ENCODE measurements at regions not wholly inside any gene's neighbourhood (a gene's known extent, or its start where the extent isn't known, plus 50 kb on each side); places are given as distances from the start of the nearest gene placed in this dataset.

- TF ChIP-seq ZNF331 (CRISPR knock-in tag; IDR thresholded peaks at IDR 0.05): no peak
- TF ChIP-seq SAFB2 (CRISPR knock-in tag; IDR thresholded peaks at IDR 0.05; ENCODE audit: borderline replicate concordance, low read depth): no peak
- TF ChIP-seq ZNF737 (CRISPR knock-in tag; IDR thresholded peaks at IDR 0.05; ENCODE audit: borderline replicate concordance): no peak
- TF ChIP-seq EP300 (IDR thresholded peaks at IDR 0.05; ENCODE audit: low read depth in 2 of 2, low read length in 2 of 2): no peak
- no peak for TF ChIP-seq EP300 (CRISPR knock-in tag; IDR thresholded peaks at IDR 0.05; ENCODE audit: borderline replicate concordance)
- no peak for TF ChIP-seq TRIM24 (CRISPR knock-in tag; IDR thresholded peaks at IDR 0.05)
- no peak for TF ChIP-seq CTCF (CRISPR knock-in tag; IDR thresholded peaks at IDR 0.05)
- no peak for TF ChIP-seq NFE2L1 (CRISPR knock-in tag; IDR thresholded peaks at IDR 0.05; ENCODE audit: borderline replicate concordance)
- TF ChIP-seq PRDM4 (CRISPR knock-in tag; IDR thresholded peaks at IDR 0.05; ENCODE audit: borderline replicate concordance): no peak
- TF ChIP-seq FOXJ3 (CRISPR knock-in tag; IDR thresholded peaks at IDR 0.05; ENCODE audit: borderline replicate concordance): no peak
- TF ChIP-seq HIVEP1 (CRISPR knock-in tag; IDR thresholded peaks at IDR 0.05): no peak
Measured at GRCh38 chr5:143878430-143878829, 66.5 kb downstream of the HMHB1 start.

Measured in HepG2 (cell line).